Ishikawa (cell line): ENCODE measurements at regions not wholly inside any gene's neighbourhood (a gene's known extent, or its start where the extent isn't known, plus 50 kb on each side); places are given as distances from the start of the nearest gene placed in this dataset.

Experiments used
- CEBPB ChIP-seq: IDR thresholded peaks from 2 replicates; pipeline ENCODE4 v1.6.1; 2012
- CREB1 ChIP-seq: IDR thresholded peaks from 2 replicates; pipeline ENCODE4 v1.6.1; 2012; ENCODE audit warnings: low read depth
- EGR1 ChIP-seq: IDR thresholded peaks from 2 replicates; pipeline ENCODE4 v1.6.1; 2012
- EP300 ChIP-seq: IDR thresholded peaks from 2 replicates; pipeline ENCODE4 v1.6.1; 2012; ENCODE audit warnings: borderline replicate concordance
- FOXM1 ChIP-seq: IDR thresholded peaks from 2 replicates; pipeline ENCODE4 v1.6.1; 2012; ENCODE audit warnings: low read depth, borderline replicate concordance
- MAX ChIP-seq: IDR thresholded peaks from 2 replicates; pipeline ENCODE4 v1.6.1; 2012
- NFIC ChIP-seq: IDR thresholded peaks from 2 replicates; pipeline ENCODE4 v1.6.1; 2012
- RAD21 ChIP-seq: IDR thresholded peaks from 2 replicates; pipeline ENCODE4 v1.6.1; 2012; ENCODE audit warnings: low read depth
- REST ChIP-seq: IDR thresholded peaks from 2 replicates; pipeline ENCODE4 v1.6.1; 2012; ENCODE audit warnings: low read depth, mild to moderate bottlenecking
- TAF1 ChIP-seq: IDR thresholded peaks from 2 replicates; pipeline ENCODE4 v1.6.1; 2012; ENCODE audit warnings: low read depth, mild to moderate bottlenecking
- TCF12 ChIP-seq: IDR thresholded peaks from 2 replicates; pipeline ENCODE4 v1.6.1; 2012; ENCODE audit warnings: low read depth
- TEAD4 ChIP-seq: IDR thresholded peaks from 2 replicates; pipeline ENCODE4 v1.6.1; 2012
- USF1 ChIP-seq: IDR thresholded peaks from 2 replicates; pipeline ENCODE4 v1.6.1; 2012
- YY1 ChIP-seq: IDR thresholded peaks from 2 replicates; pipeline ENCODE4 v1.6.1; 2012; ENCODE audit warnings: low read depth
- ZBTB7A ChIP-seq: IDR thresholded peaks from 2 replicates; pipeline ENCODE4 v1.6.1; 2012; ENCODE audit warnings: low read depth

- no peak for TF ChIP-seq CREB1
- no peak for TF ChIP-seq TCF12
- no peak for TF ChIP-seq YY1
- TF ChIP-seq TAF1, result no peak
- no peak for TF ChIP-seq REST
- no peak for TF ChIP-seq MAX
- TF ChIP-seq NFIC, result no peak
- TF ChIP-seq EP300, result no peak
- TF ChIP-seq FOXM1, result no peak
Measured at GRCh38 chr3:116929505-116930222, 220.1 kb downstream of the TUSC7 start.

- TF ChIP-seq CEBPB (no peak), EP300 (no peak), TAF1 (no peak), MAX (no peak)
Measured at GRCh38 chr3:116930786-116931185, 221.2 kb downstream of the TUSC7 start.

- TF ChIP-seq CEBPB (no peak), MAX (no peak), TEAD4 (no peak), YY1 (no peak), USF1 (no peak), ZBTB7A (no peak), TAF1 (no peak), FOXM1 (no peak), REST (no peak), TCF12 (no peak), NFIC (no peak)
Measured at GRCh38 chr3:116939091-116939490, 229.5 kb downstream of the TUSC7 start.

GRCh38 chr3:116939550-116939949 lies 230.0 kb downstream of the TUSC7 start:
- TF ChIP-seq EP300 (no peak), CEBPB (no peak), MAX (no peak), FOXM1 (no peak), USF1 (no peak)

GRCh38 chr3:116940719-116941118 lies 231.1 kb downstream of the TUSC7 start:
- no peak for TF ChIP-seq EGR1
- no peak for TF ChIP-seq FOXM1
- no peak for TF ChIP-seq YY1
- TF ChIP-seq TEAD4, result no peak
- no peak for TF ChIP-seq NFIC
- TF ChIP-seq MAX, result no peak
- TF ChIP-seq ZBTB7A, result no peak
- TF ChIP-seq CREB1, result no peak
- no peak for TF ChIP-seq TCF12
- TF ChIP-seq USF1, result no peak
- no peak for TF ChIP-seq CEBPB
- TF ChIP-seq RAD21, result no peak
- TF ChIP-seq TAF1, result no peak
- TF ChIP-seq EP300, result no peak
- no peak for TF ChIP-seq REST
